GM19025 (cell line): ENCODE measurements at regions not wholly inside any gene's neighbourhood (a gene's known extent, or its start where the extent isn't known, plus 50 kb on each side); places are given as distances from the start of the nearest gene placed in this dataset.
"Not testable (repeated sequence)": the region's sequence is repeated elsewhere in the genome, so short reads cannot be mapped to it uniquely, and the experiment has no call there.

Experiments
- ATAC-seq: cut with Tn5 transposase; IDR thresholded peaks from one replicate; pipeline ENCODE4 v1.9.1; 2021; ENCODE audit warnings: mild to moderate bottlenecking, low read depth, moderate library complexity; ENCODE audit not compliant: unreplicated experiment

DNA sequence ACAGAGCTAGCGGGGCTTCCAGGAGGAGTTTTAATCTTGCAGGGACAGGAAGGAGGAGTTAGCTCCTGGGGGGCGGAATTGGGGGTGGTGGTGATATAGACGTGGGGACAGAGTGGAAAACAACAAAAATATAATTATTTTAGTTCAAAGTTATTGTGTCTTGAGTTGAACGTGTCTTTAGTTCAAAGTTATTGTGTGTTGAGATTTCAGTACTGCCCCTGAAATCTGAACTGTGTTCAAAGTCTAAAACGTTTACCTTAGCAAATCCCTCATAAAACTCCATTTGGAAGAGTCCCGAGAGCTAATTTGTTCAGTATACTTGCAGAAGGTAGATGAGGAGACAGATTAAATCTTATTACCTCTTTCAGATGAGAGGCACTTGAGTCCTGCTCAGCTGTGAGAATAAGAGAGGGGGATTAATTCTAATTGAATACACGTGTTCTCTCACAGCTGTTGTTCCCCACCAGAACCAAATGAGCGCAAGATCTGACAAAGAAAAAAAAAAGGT is 132.4 kb upstream of the ALDH3B2 start:
- not testable (repeated sequence) for ATAC-seq

GRCh38 chr11:67806183-67806582 is 131.8 kb upstream of the ALDH3B2 start:
- not testable (repeated sequence) for ATAC-seq

DNA sequence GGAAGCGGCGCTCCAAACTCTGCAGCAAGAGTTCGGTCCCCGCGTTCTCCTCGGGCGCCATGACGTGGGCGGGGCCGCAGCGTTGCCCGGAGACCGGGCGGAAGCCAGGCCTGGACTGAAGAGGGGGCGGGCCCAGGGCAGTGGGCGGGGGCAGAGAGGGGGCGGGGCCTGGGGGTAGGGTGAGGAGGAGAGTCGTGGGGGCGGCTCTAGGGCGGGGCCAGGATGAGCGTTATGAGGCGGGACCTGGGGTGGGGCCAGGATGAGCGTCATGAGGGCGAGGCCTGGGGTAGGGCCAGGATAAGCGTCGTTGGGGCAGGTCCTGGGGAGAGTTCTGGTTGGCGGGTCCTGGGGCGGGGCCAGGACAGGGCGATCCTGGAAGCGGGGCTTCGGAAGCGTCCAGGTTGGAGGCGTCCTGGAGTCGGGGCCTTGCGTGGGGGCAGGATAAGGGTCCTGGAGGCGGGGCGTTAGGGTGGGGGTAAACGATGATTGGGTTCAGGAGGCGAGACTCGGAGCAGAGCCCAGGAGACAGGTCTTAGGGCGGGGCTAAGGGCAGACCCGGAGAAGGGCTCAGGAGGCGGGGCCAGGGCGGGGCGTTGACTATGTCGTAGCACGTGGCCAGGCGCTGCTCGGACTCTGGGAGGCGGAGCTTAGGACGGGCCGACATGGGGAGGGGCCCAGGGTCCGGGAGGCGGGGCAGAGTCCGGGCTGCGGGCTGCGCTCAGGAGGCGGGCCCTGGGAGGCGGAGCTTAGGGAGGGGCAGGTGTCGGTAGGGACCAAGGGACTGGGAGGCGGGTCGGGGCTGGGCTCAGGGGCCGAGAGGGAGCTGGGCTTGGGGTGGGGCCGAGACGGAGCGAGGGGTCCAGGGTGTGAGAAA is 131.1 kb upstream of the ALDH3B2 start:
- ATAC-seq: peak; percentile 84

DNA sequence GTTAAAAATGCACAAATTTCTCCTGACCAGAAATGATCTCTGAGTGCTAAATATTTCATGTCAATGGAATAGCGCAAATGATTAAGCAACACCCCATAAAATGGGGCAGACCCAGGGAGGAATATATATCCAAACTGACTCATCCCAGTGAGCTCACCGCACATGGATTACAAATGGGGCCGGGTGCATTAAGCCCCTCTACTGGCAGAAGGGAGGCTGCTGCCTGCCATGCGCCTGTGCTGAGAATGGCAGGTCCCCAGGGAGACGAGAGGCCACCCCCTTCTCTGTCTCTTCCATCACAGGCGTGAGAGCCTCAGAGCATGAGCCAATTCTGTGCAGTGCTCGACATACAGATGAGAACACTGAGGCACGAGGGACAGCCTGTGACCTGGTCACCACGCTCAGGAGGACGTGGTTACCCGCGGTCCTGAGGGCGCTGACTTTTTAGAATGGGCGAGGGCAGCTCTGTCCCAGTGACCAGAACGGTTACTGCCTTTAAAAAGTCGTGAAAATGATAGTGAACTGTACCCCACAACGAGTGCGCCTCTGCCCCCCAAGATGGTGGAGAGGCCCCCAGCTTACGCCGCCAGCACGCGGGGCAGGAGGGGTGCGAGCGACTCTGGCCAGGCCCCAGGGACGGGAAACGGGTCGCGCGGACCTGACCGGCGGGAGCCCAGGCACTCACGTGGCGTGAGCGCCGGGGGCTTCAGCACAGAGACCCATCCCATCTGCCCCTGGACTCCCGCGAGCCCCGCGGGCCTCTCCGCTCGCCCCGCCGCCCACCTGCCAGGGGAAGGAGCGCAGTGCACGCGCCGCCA is 130.2 kb upstream of the ALDH3B2 start:
- ATAC-seq: not testable (repeated sequence)

DNA sequence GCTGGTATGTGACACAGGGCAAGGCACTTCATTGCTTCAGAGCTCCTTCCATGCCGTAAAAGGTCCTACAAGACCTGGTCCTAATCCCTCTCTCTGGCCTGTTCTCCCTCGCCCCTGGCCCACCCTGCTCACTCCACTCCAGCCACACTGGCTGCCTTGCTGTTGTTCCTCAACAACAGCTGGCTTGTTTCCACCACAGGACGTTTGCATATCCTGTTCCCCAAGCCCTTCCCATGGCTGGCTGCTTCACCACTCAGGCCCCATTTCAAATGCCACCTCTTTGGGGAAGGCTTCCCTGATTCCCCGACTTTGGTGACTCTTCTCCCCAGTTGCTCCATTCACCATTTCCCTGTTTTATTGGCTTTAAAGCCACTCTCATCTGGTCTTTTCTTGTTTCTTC is 129.1 kb upstream of the ALDH3B2 start:
- ATAC-seq: not testable (repeated sequence)

DNA sequence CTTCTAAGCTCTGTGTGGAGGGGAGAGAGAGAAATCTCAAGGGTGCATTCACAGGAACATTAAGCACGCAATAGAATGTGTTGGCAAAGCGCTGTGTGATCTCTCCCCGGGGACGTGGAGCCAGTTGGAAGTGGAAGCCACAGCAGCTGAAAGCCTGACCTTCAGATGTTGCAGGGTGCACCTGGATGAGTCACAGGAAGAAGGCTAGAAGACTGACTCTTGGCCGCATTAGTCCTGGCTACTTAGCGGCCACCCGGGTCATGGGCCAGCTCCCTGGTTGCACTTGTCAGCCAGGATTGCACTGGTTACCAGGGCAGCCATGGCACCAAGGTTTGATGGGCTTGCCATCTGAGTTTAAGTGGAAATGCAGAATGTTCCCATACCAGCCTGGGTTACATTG is 128.6 kb upstream of the ALDH3B2 start:
- ATAC-seq: not testable (repeated sequence)

- ATAC-seq: not testable (repeated sequence)
Measured at GRCh38 chr11:67802623-67803022, 128.2 kb upstream of the ALDH3B2 start.

DNA sequence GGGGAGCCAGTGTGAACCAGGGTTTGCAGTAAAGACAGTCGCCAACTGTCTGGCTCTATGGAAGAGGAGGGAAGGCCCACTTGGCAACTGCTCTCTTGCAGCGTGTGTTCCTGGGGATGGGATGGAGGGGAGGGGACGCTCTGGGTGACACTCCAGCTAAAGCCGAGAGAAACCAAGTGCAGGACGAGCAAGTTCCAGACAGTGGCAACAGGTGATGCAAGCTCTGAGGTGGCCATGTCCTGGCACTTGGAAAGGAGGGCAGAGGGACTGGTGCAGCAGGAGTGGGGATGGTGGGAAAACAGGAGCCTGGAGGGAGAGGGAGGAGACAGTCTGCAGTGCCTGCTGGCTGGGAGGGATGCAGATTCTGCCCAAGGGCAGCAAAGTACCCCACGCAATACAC is 127.0 kb upstream of the ALDH3B2 start:
- ATAC-seq: not testable (repeated sequence)

- not testable (repeated sequence) for ATAC-seq
Measured at GRCh38 chr11:67800591-67800990, 126.2 kb upstream of the ALDH3B2 start.

DNA sequence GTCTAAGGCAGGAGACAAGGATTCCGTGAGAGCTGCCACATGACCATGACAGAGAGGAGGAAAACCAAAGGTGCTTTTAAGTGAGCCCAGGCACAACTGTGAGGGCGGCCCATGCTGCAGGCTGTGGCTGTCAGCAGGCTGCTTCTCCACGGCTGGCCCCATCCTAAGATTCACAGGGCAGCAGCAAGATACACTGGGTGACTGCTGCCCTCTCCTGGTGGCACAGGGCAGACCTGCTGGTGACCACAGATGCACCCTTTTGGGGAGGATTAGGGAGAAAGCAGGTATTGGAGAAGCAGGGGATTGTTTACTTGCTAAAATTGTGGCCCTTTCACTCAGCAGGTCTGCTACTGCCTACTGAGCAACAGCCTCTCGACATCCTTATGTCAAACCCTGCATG is 125.4 kb upstream of the ALDH3B2 start:
- not testable (repeated sequence) for ATAC-seq

DNA sequence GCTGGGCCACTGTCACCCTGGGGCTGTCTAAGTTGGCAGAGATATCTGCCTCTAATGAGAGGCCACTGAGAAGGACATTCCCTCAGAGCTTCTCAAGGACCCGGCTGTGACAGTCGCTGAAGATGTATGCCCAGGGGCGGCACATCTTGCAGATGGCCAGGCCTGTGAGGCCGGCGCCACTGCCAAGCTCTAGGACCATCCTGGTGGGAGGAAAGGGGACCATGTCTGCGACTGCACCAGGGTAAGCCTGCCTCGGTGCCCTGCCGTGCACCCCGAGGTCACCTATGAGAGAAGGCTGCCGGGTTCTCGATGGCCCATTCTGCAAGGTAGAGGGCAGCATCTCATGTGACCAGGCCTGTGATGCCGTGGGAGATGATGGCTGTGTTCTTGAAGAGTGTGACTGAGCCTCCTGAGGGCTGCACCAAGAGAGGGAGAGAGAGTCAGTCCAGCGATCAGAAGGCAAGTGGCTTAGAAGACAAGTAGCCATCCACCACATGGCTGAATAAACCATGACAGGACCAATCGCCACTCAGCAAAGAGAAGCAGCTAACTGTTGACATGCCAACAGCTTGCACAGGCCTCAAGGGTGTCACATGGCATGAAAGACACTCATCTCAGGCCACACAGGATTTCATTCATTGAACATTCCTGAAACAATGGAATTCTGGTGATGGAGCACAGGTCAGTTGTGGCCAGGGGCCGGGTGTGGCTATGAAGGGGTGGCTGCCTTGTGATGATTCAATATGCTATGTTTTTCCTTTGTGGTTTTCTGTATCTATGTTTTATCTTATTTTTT is 123.5 kb upstream of the ALDH3B2 start:
- not testable (repeated sequence) for ATAC-seq

DNA sequence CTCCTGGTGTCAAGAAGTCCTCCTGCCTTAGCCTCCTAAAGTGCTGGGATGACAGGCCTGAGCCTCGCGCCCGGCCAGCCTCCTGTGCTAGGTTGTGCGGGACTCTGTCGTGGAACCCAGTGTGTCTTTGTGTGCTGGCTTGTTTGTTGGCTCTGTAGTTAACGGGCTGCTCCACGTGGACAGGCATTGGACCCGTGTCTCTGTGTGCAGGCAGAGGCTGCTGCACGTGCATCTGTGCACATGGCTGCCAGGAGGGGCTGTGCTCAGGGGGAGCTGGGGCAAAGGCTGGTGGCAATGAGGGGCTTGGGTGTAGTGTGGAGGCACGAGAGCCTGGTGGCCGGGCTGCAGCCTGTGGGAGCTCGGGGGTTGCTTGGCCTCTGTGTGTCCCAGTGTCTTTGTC is 121.3 kb upstream of the ALDH3B2 start:
- ATAC-seq: no peak

DNA sequence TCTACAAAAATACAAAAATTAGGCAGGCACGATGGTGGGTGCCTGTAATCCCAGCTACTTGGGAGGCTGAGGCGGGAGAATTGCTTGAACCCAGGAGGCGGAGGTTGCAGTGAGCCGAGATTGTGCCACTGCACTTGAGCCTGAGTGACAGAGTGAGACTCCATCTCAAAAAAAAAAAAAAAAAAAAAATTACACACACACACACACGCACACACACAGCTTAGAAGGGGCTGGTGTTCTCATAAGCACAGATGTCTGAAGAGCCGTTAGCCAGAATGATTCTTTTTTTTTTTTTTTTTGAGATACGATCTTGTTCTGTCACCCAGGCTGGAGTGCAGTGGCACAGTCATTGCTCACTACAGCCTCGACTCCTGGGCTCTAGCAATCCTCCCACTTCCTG is 119.3 kb upstream of the ALDH3B2 start:
- not testable (repeated sequence) for ATAC-seq

GRCh38 chr11:67792273-67792990 is 118.0 kb upstream of the ALDH3B2 start:
- ATAC-seq: not testable (repeated sequence)

DNA sequence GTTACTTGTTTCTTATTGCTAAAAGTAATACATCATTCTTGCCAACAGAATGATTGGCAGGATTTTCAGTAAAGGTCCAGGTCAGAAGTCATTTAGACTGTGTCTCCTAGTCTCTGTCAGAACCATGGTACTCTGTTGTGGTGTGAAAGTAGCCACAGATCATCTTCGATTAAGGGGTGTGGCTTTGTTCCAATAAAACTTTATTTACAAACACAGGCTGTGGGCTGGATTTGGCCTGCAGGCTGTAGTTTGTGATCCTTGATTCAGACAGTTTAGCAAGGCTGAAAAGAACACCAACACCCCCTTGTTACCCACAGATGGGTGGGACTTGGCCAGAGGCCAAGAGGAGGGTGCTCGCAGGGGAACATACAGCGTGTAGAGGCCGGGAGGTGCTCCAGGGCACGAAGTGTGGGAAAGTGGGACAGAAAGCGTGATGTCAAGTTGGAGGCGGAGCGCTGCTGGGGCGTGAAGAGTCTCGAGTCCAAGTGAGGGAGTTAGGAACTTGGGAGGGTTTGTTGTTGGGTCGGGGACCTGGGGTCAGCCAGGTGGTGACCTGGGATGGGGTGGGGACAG is 117.3 kb upstream of the ALDH3B2 start:
- not testable (repeated sequence) for ATAC-seq

DNA sequence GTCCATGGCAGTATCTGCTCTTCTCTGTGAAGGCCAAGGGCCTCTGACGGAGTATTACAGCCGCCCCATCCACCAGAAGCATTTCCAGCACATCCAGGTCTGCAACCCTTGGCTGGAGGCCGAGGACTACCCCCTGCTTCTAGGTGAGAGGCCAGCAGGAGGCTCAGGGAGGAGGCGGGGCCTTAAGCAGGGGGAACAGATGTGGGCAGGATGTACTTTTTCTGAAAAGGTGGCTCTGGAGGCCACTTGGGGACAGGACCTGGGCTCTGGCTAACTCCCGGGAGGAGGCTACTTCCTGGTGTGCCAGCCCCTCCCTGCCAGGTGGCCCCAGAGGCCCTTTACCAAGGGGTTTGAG is 113.9 kb upstream of the ALDH3B2 start:
- ATAC-seq: not testable (repeated sequence)

GRCh38 chr11:67787681-67788340 is 113.4 kb upstream of the ALDH3B2 start:
- ATAC-seq: not testable (repeated sequence)

- ATAC-seq: not testable (repeated sequence)
Measured at GRCh38 chr11:67781967-67782366, 107.5 kb upstream of the ALDH3B2 start.

DNA sequence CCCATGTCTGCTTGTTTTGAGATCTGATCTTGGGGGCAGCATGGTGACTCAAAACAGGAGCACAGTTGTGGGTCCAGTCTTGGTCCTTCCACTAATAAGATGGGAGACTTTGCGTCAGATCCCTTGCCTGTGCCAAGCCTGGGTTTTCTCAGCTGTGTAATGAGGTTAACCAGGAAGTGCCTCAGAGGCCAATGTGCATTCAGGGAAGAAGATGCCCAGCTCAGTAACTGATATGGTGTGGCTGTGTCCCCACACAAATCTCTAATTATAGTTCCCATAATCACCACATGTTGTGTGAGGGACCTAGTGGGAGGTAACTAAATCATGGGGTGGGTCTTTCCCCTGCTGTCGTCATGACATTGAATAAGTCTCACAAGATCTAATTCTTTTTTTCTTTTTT is 107.1 kb upstream of the ALDH3B2 start:
- not testable (repeated sequence) for ATAC-seq
